Loucy (cell line): ENCODE measurements at regions not wholly inside any gene's neighbourhood (a gene's known extent, or its start where the extent isn't known, plus 50 kb on each side); places are given as distances from the start of the nearest gene placed in this dataset.

Source experiments
- H2AFZ ChIP-seq: fragments of 200-600 bp; sonication (generic); 2 replicates; pipeline ENCODE4 v1.6.0; 2016; ENCODE audit warnings: antibody characterized with exemption, mild to moderate bottlenecking, low read length, moderate library complexity
- H3F3A ChIP-seq: fragments of 200-600 bp; 2 replicates; pipeline ENCODE4 v1.6.0; 2016; ENCODE audit warnings: antibody characterized with exemption, low read depth, mild to moderate bottlenecking
- H3K27me3 ChIP-seq: fragments of 200-600 bp; sonication (generic); 2 replicates; pipeline ENCODE4 v1.6.1; 2014; ENCODE audit warnings: low read length, mild to moderate bottlenecking; ENCODE audit not compliant: insufficient read depth, poor library complexity, severe bottlenecking
- H3K36me3 ChIP-seq: fragments of 200-600 bp; sonication (generic); 2 replicates; pipeline ENCODE4 v1.6.1; 2016; ENCODE audit warnings: low read length; ENCODE audit not compliant: insufficient read depth
- H3K4me1 ChIP-seq: fragments of 200-600 bp; sonication (generic); 2 replicates; pipeline ENCODE4 v1.5.1; 2014; ENCODE audit warnings: low read length, mild to moderate bottlenecking; ENCODE audit not compliant: insufficient read depth, poor library complexity, severe bottlenecking
- H3K4me2 ChIP-seq: fragments of 200-600 bp; sonication (generic); 2 replicates; pipeline ENCODE4 v1.6.0; 2014; ENCODE audit warnings: antibody characterized with exemption, low read length, low read depth, mild to moderate bottlenecking; ENCODE audit not compliant: poor library complexity, severe bottlenecking
- H3K4me3 ChIP-seq: fragments of 200-600 bp; sonication (generic); 2 replicates; pipeline ENCODE4 v1.5.1; 2014; ENCODE audit warnings: low read length, mild to moderate bottlenecking, mixed read lengths; ENCODE audit not compliant: poor library complexity, severe bottlenecking
- H3K79me2 ChIP-seq: fragments of 200-600 bp; sonication (generic); 2 replicates; pipeline ENCODE4 v1.6.1; 2014; ENCODE audit warnings: low read length; ENCODE audit not compliant: insufficient read depth
- H3K9ac ChIP-seq: fragments of 200-600 bp; sonication (generic); 2 replicates; pipeline ENCODE4 v1.6.0; 2014; ENCODE audit warnings: mild to moderate bottlenecking, low read depth, low read length, moderate library complexity; ENCODE audit not compliant: poor library complexity, severe bottlenecking
- H3K9me2 ChIP-seq: fragments of 200-600 bp; sonication (generic); replicated peaks from 2 replicates; pipeline ENCODE4 v1.6.1; 2016; ENCODE audit warnings: low read depth, low read length, mixed read lengths
- H3K9me3 ChIP-seq: fragments of 200-600 bp; sonication (generic); 2 replicates; pipeline ENCODE4 v1.6.1; 2014; ENCODE audit warnings: mild to moderate bottlenecking, antibody characterized with exemption, low read length, low read depth; ENCODE audit not compliant: insufficient read depth
- H4K20me1 ChIP-seq: fragments of 200-600 bp; sonication (generic); 2 replicates; pipeline ENCODE4 v1.6.0; 2014; ENCODE audit warnings: antibody characterized with exemption, low read length, mild to moderate bottlenecking; ENCODE audit not compliant: insufficient read depth, poor library complexity, severe bottlenecking
- CTCF ChIP-seq: fragments of 200-600 bp; sonication (generic); conservative IDR thresholded peaks from 2 replicates; pipeline ENCODE4 v1.5.1; 2014; ENCODE audit warnings: mild to moderate bottlenecking, antibody characterized with exemption, low read length
- EZH2phosphoT487 ChIP-seq: fragments of 200-600 bp; IDR thresholded peaks from 2 replicates; pipeline ENCODE4 v1.6.1; 2018; ENCODE audit warnings: antibody characterized with exemption, mild to moderate bottlenecking, moderate library complexity, borderline replicate concordance

GRCh38 chr11:92512204-92512569 is 287.6 kb downstream of the FAT3 start:
- Histone ChIP-seq H3K4me3 (no peak overlapping the region), H3K4me2 (no peak overlapping the region), H3K9ac (no peak overlapping the region), H3K4me1 (peaks cover 6% of the 10 kb centered on the region), H2AFZ (no peak overlapping the region), H3K79me2 (no peaks in the 10 kb centered on the region), H3K36me3 (no peaks in the 10 kb centered on the region), H3K9me2 (no peaks in the 10 kb centered on the region), H3F3A (no peaks in the 10 kb centered on the region), H4K20me1 (no peaks in the 10 kb centered on the region), H3K27me3 (no peaks in the 10 kb centered on the region), H3K9me3 (no peaks in the 10 kb centered on the region)
- no peak for TF ChIP-seq CTCF
- TF ChIP-seq EZH2phosphoT487 = no peak

GRCh38 chr11:92523611-92524010 is 299.0 kb downstream of the FAT3 start:
- Histone ChIP-seq H4K20me1 (no peaks in the 10 kb centered on the region), H3K4me3 (no peak overlapping the region), H2AFZ (no peak overlapping the region), H3K36me3 (no peaks in the 10 kb centered on the region), H3K4me1 (no peaks in the 10 kb centered on the region), H3K9ac (no peak overlapping the region), H3K27me3 (no peaks in the 10 kb centered on the region), H3F3A (no peaks in the 10 kb centered on the region), H3K9me2 (no peaks in the 10 kb centered on the region), H3K4me2 (no peak overlapping the region), H3K79me2 (no peaks in the 10 kb centered on the region), H3K9me3 (no peaks in the 10 kb centered on the region)
- TF ChIP-seq CTCF (no peak), EZH2phosphoT487 (no peak)

GRCh38 chr11:92524542-92524941 is 299.9 kb downstream of the FAT3 start:
- no peak overlapping the region for H3K9ac ChIP-seq
- H3K4me2 ChIP-seq = no peak overlapping the region
- H4K20me1 ChIP-seq = no peaks in the 10 kb centered on the region
- H3K36me3 ChIP-seq = no peaks in the 10 kb centered on the region
- no peak for TF ChIP-seq EZH2phosphoT487
- TF ChIP-seq CTCF = no peak
- no peaks in the 10 kb centered on the region for H3K79me2 ChIP-seq
- no peak overlapping the region for H3K4me3 ChIP-seq
- H2AFZ ChIP-seq = no peak overlapping the region
- no peaks in the 10 kb centered on the region for H3K4me1 ChIP-seq
- no peaks in the 10 kb centered on the region for H3F3A ChIP-seq
- no peaks in the 10 kb centered on the region for H3K27me3 ChIP-seq
- no peaks in the 10 kb centered on the region for H3K9me2 ChIP-seq
- no peaks in the 10 kb centered on the region for H3K9me3 ChIP-seq
